ENCODE measurements at regions not wholly inside any gene's neighbourhood (a gene's known extent, or its start where the extent isn't known, plus 50 kb on each side); places are given as distances from the start of the nearest gene placed in this dataset.

DNA sequence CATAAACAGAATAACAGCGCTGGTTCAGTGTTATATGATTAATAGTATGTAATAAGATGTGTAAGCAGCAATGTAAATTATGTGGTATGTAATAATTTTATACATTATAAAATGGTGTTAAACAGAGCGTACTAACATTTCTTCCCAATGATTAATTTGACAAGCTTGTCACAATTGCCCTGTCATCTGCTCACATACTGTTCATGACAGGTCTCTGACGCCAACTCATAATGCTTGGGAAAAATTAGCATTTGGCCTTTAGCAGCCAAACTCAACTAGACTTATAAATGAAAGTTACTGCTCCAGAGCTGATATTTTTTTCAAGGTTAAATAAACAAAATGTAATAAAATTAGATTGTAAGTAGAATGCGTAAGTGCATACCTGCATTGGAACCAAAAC lies 246.8 kb downstream of the TRAM1L1 start:
- CTCF ChIA-PET = no interaction called here
- WGBS, 2 experiments (ENCODE audit: extremely low coverage in 2 of 2, insufficient read length in 1 of 2) = no CpG with 5 or more reads among the region's 4 CpGs
- intact Hi-C loops (cut with micrococcal nuclease) = no loop called here

More for the DNA sequence above, 246.8 kb downstream of the TRAM1L1 start:
- Histone ChIP-seq H2BK5ac (ENCODE audit: low read depth, low read length, poor library complexity, severe bottlenecking) (no peak overlapping the region), H3K4me1 (ENCODE audit: control insufficient read depth, insufficient read depth, low read length) (no peaks in the 10 kb centered on the region), H3K27me3 (ENCODE audit: control insufficient read depth, insufficient read depth, low read length) (no peaks in the 10 kb centered on the region), H3K4ac (ENCODE audit: low read depth, low read length) (no peak overlapping the region), H3K56ac (ENCODE audit: extremely low read depth, insufficient read depth, low read length) (no peak overlapping the region), H2AFZ (replicated peaks; ENCODE audit: low read length, poor library complexity) (no peak overlapping the region), H4K20me1 (ENCODE audit: insufficient read depth, low read length) (no peaks in the 10 kb centered on the region), H2BK20ac (ENCODE audit: low read depth, low read length) (no peak overlapping the region), H2BK120ac (ENCODE audit: low read depth, low read length) (no peak overlapping the region), H3K9ac (ENCODE audit: low read depth, low read length) (no peak overlapping the region), H4K5ac (ENCODE audit: low read depth, low read length) (no peak overlapping the region), H3K79me1 (ENCODE audit: low read depth in 1 of 2, low read length in 2 of 2) (no peaks in the 10 kb centered on the region), H4K8ac (ENCODE audit: low read depth in 2 of 2, low read length in 2 of 2) (no peak overlapping the region), H2AK9ac (replicated peaks; ENCODE audit: low read depth, low read length, poor library complexity) (no peak overlapping the region), H3K27ac (ENCODE audit: insufficient read depth, low read length) (no peak overlapping the region), H3K18ac (ENCODE audit: low read depth, low read length) (no peak overlapping the region), H3K9me3 (ENCODE audit: control insufficient read depth, insufficient read depth, low read length) (peaks cover 5% of the 10 kb centered on the region), H2BK15ac (ENCODE audit: low read depth, low read length) (no peak overlapping the region), H3K14ac (replicated peaks; ENCODE audit: low read depth, low read length) (no peak overlapping the region), H2AK5ac (ENCODE audit: low read depth, low read length) (no peak overlapping the region), H3K23ac (ENCODE audit: low read depth, low read length) (no peak overlapping the region), H3K9me1 (ENCODE audit: insufficient read depth, low read length) (no peaks in the 10 kb centered on the region), H4K91ac (ENCODE audit: insufficient read depth, low read depth, low read length) (no peak overlapping the region), H3K36me3 (ENCODE audit: control insufficient read depth, insufficient read depth, low read length) (no peaks in the 10 kb centered on the region), H3K4me3 (ENCODE audit: insufficient read depth, low read depth, low read length) (no peak overlapping the region), H3K4me2 (ENCODE audit: low read depth, low read length) (no peak overlapping the region)
- ATAC-seq (ENCODE audit: low read depth) (no peak), DNase-seq (no peak)
- dilution Hi-C loops (cut with HindIII; ENCODE audit: low sequenced_read_pairs, unreplicated experiment) = no loop called here
- POLR2A ChIA-PET (ENCODE audit: unreplicated experiment) = no interaction called here
- BruUV-seq (replicated peaks) = no TSS peak
- in situ Hi-C loops (cut with MboI; ENCODE audit: low sequenced_read_pairs) = no loop called here
- TF ChIP-seq FOS (IDR thresholded peaks at IDR 0.05; ENCODE audit: low read depth, low read length) (no peak), CHD1 (IDR thresholded peaks at IDR 0.05; ENCODE audit: low read depth, low read length) (no peak), SMC3 (IDR thresholded peaks at IDR 0.05; ENCODE audit: low read depth, low read length) (no peak), POLR2A (IDR thresholded peaks at IDR 0.05; ENCODE audit: low read depth, low read length) (no peak), RCOR1 (IDR thresholded peaks at IDR 0.05; ENCODE audit: insufficient replicate concordance, low read length) (no peak), RAD21 (IDR thresholded peaks at IDR 0.05; ENCODE audit: low read length) (no peak), RFX5 (IDR thresholded peaks at IDR 0.05; ENCODE audit: low read depth, low read length) (no peak), NFE2L2 (IDR thresholded peaks at IDR 0.05; ENCODE audit: low read depth, low read length) (no peak), CEBPB (IDR thresholded peaks at IDR 0.05; ENCODE audit: low read depth, low read length) (no peak), MXI1 (IDR thresholded peaks at IDR 0.05; ENCODE audit: borderline replicate concordance, low read depth, low read length) (no peak), MAFK (IDR thresholded peaks at IDR 0.05; ENCODE audit: low read depth, low read length) (no peak)

Data from IMR-90 (cell line).